ENCODE measurements at regions not wholly inside any gene's neighbourhood (a gene's known extent, or its start where the extent isn't known, plus 50 kb on each side); places are given as distances from the start of the nearest gene placed in this dataset.

GRCh38 chr18:62458346-62458745, 64.5 kb upstream of the ZCCHC2 start:
- TF ChIP-seq EZH2 (IDR thresholded peaks at IDR 0.05; ENCODE audit: low read length, unreplicated experiment): no peak
- TF ChIP-seq, protein P1, sequence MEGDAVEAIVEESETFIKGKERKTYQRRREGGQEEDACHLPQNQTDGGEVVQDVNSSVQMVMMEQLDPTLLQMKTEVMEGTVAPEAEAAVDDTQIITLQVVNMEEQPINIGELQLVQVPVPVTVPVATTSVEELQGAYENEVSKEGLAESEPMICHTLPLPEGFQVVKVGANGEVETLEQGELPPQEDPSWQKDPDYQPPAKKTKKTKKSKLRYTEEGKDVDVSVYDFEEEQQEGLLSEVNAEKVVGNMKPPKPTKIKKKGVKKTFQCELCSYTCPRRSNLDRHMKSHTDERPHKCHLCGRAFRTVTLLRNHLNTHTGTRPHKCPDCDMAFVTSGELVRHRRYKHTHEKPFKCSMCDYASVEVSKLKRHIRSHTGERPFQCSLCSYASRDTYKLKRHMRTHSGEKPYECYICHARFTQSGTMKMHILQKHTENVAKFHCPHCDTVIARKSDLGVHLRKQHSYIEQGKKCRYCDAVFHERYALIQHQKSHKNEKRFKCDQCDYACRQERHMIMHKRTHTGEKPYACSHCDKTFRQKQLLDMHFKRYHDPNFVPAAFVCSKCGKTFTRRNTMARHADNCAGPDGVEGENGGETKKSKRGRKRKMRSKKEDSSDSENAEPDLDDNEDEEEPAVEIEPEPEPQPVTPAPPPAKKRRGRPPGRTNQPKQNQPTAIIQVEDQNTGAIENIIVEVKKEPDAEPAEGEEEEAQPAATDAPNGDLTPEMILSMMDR (conservative IDR thresholded peaks at IDR 0.05; ENCODE audit: low read depth, low read length): peak; percentile 45

Data from PC-3 (cell line).